ENCODE measurements at regions not wholly inside any gene's neighbourhood (a gene's known extent, or its start where the extent isn't known, plus 50 kb on each side); places are given as distances from the start of the nearest gene placed in this dataset.
"Not testable (repeated sequence)": the region's sequence is repeated elsewhere in the genome, so short reads cannot be mapped to it uniquely, and the experiment has no call there.

GRCh38 chr6:97757575-97757974 is 474.6 kb upstream of the MMS22L start:
- Mint-ChIP-seq H3K27ac (ENCODE audit: unreplicated experiment) (no peak overlapping the region), H3K36me3 (ENCODE audit: low read depth) (no peaks in the 10 kb centered on the region), H3K9me3 (peaks cover 10% of the 10 kb centered on the region), H3K27me3 (ENCODE audit: low read depth) (no peaks in the 10 kb centered on the region), H3K4me1 (peaks cover 14% of the 10 kb centered on the region), H3K4me3 (no peak overlapping the region)
- TF ChIP-seq CTCF (conservative IDR thresholded peaks at IDR 0.05): no peak
- no peak for DNase-seq (ENCODE audit: low read depth, low spot score)

GRCh38 chr6:97765461-97765860 is 482.4 kb upstream of the MMS22L start:
- H3K4me3 Mint-ChIP-seq: no peak overlapping the region

GRCh38 chr6:97771372-97771771 is 488.4 kb upstream of the MMS22L start:
- Mint-ChIP-seq H3K36me3 (ENCODE audit: low read depth) (no peaks in the 10 kb centered on the region), H3K27ac (ENCODE audit: unreplicated experiment) (no peak overlapping the region), H3K4me3 (no peak overlapping the region), H3K4me1 (peaks cover 13% of the 10 kb centered on the region), H3K9me3 (no peaks in the 10 kb centered on the region), H3K27me3 (ENCODE audit: low read depth) (no peaks in the 10 kb centered on the region)
- no peak for TF ChIP-seq CTCF (conservative IDR thresholded peaks at IDR 0.05)
- no peak for DNase-seq (ENCODE audit: low read depth, low spot score)

More at GRCh38 chr6:97765461-97765860, 482.4 kb upstream of the MMS22L start:
- Mint-ChIP-seq H3K27me3 (ENCODE audit: low read depth) (no peaks in the 10 kb centered on the region), H3K4me1 (peaks cover 6% of the 10 kb centered on the region), H3K9me3 (peaks cover 2% of the 10 kb centered on the region), H3K36me3 (ENCODE audit: low read depth) (no peaks in the 10 kb centered on the region), H3K27ac (ENCODE audit: unreplicated experiment) (no peak overlapping the region)
- DNase-seq (ENCODE audit: low read depth, low spot score): no peak
- TF ChIP-seq CTCF (conservative IDR thresholded peaks at IDR 0.05): no peak

- H3K36me3 Mint-ChIP-seq (ENCODE audit: low read depth): peaks cover under 1% of the 10 kb centered on the region
- H3K9me3 Mint-ChIP-seq: peaks cover 6% of the 10 kb centered on the region
- H3K27ac Mint-ChIP-seq (ENCODE audit: unreplicated experiment): no peak overlapping the region
- no peak for DNase-seq (ENCODE audit: low read depth, low spot score)
- no peak for TF ChIP-seq CTCF (conservative IDR thresholded peaks at IDR 0.05)
- no peak overlapping the region for H3K4me3 Mint-ChIP-seq
- no peaks in the 10 kb centered on the region for H3K27me3 Mint-ChIP-seq (ENCODE audit: low read depth)
- peaks cover 13% of the 10 kb centered on the region for H3K4me1 Mint-ChIP-seq
These were observed 492.0 kb upstream of the MMS22L start for GRCh38 chr6:97775012-97775411.

- peaks cover 7% of the 10 kb centered on the region for H3K9me3 Mint-ChIP-seq
- no peak for DNase-seq (ENCODE audit: low read depth, low spot score)
- TF ChIP-seq CTCF (conservative IDR thresholded peaks at IDR 0.05): no peak
- no peaks in the 10 kb centered on the region for H3K4me1 Mint-ChIP-seq
- H3K27ac Mint-ChIP-seq (ENCODE audit: unreplicated experiment): no peak overlapping the region
- H3K36me3 Mint-ChIP-seq (ENCODE audit: low read depth): peaks cover 2% of the 10 kb centered on the region
- H3K4me3 Mint-ChIP-seq: no peak overlapping the region
- peaks cover 7% of the 10 kb centered on the region for H3K27me3 Mint-ChIP-seq (ENCODE audit: low read depth)
These were observed 495.4 kb upstream of the MMS22L start for GRCh38 chr6:97778290-97779038.

GRCh38 chr6:97779039-97779766 is 496.2 kb upstream of the MMS22L start:
- H3K4me1 Mint-ChIP-seq; H3K4me3 Mint-ChIP-seq; H3K9me3 Mint-ChIP-seq; DNase-seq (ENCODE audit: low read depth, low spot score); H3K36me3 Mint-ChIP-seq (ENCODE audit: low read depth); H3K27ac Mint-ChIP-seq (ENCODE audit: unreplicated experiment); H3K27me3 Mint-ChIP-seq (ENCODE audit: low read depth): not testable (repeated sequence)
